Endodermal cell (in vitro differentiated cells): ENCODE measurements at regions not wholly inside any gene's neighbourhood (a gene's known extent, or its start where the extent isn't known, plus 50 kb on each side); places are given as distances from the start of the nearest gene placed in this dataset.

Source experiments
- DNase-seq: peaks from one replicate; pipeline ENCODE4 v3.0.0-alpha.2; 2017
- H3K27ac ChIP-seq: 2 replicates; pipeline ENCODE4 v1.5.1; 2013; ENCODE audit warnings: mild to moderate bottlenecking, low read depth, low read length, moderate library complexity
- H3K27me3 ChIP-seq: 2 replicates; pipeline ENCODE4 v1.6.1; 2013; ENCODE audit warnings: mild to moderate bottlenecking, low read length, moderate library complexity; ENCODE audit not compliant: insufficient read depth, control insufficient read depth, poor library complexity, severe bottlenecking
- H3K36me3 ChIP-seq: 2 replicates; pipeline ENCODE4 v1.7.0; 2013; ENCODE audit warnings: mild to moderate bottlenecking, low read length, moderate library complexity; ENCODE audit not compliant: control insufficient read depth, insufficient read depth
- H3K4me1 ChIP-seq: one replicate; pipeline ENCODE4 v1.7.0; 2013; ENCODE audit warnings: low read length; ENCODE audit not compliant: control insufficient read depth, insufficient read depth
- H3K4me3 ChIP-seq: 2 replicates; pipeline ENCODE4 v1.5.1; 2013; ENCODE audit warnings: mild to moderate bottlenecking, low read length, moderate library complexity
- H3K9ac ChIP-seq: 2 replicates; pipeline ENCODE4 v1.6.1; 2013; ENCODE audit warnings: mild to moderate bottlenecking, low read length, moderate library complexity; ENCODE audit not compliant: poor library complexity, severe bottlenecking; ENCODE audit errors: extremely low read depth
- H3K9me3 ChIP-seq: 2 replicates; pipeline ENCODE4 v1.6.1; 2013; ENCODE audit warnings: mild to moderate bottlenecking, low read length, moderate library complexity; ENCODE audit not compliant: control insufficient read depth
- H3K27ac Mint-ChIP-seq: 2 replicates; pipeline ENCODE4 v1.8.0; 2020; ENCODE audit warnings: mixed read lengths
- H3K27me3 Mint-ChIP-seq: 2 replicates; pipeline ENCODE4 v1.8.0; 2021; ENCODE audit warnings: mild to moderate bottlenecking, mixed read lengths; ENCODE audit not compliant: insufficient read depth
- H3K36me3 Mint-ChIP-seq: 2 replicates; pipeline ENCODE4 v1.8.0; 2020; ENCODE audit warnings: low read depth, mixed read lengths
- H3K4me1 Mint-ChIP-seq: 2 replicates; pipeline ENCODE4 v1.8.0; 2020; ENCODE audit warnings: mixed read lengths
- H3K4me3 Mint-ChIP-seq: 2 replicates; pipeline ENCODE4 v1.8.0; 2020; ENCODE audit warnings: mild to moderate bottlenecking, moderate library complexity, mixed read lengths
- H3K9me3 Mint-ChIP-seq: 2 replicates; pipeline ENCODE4 v1.8.0; 2020; ENCODE audit warnings: mild to moderate bottlenecking, mixed read lengths
- WGBS, 2 experiments: methylation state at CpG; one replicate each; pipeline versions ENCODE4 v1.1.5 to v1.1.7; 2013; ENCODE audit warnings: missing lambda C conversion rate in 2 of 2, mixed read lengths in 1 of 2; ENCODE audit not compliant: insufficient coverage in 1 of 2, insufficient read length in 1 of 2; 5-methylcytosine and 5-hydroxymethylcytosine counted together
- TF ChIP-seq, protein P1 (sequence below): fragments of 200-600 bp; sonication (generic); conservative IDR thresholded peaks from 2 replicates; pipeline ENCODE4 v1.5.0; 2021; ENCODE audit warnings: antibody characterized with exemption, mild to moderate bottlenecking

DNA sequence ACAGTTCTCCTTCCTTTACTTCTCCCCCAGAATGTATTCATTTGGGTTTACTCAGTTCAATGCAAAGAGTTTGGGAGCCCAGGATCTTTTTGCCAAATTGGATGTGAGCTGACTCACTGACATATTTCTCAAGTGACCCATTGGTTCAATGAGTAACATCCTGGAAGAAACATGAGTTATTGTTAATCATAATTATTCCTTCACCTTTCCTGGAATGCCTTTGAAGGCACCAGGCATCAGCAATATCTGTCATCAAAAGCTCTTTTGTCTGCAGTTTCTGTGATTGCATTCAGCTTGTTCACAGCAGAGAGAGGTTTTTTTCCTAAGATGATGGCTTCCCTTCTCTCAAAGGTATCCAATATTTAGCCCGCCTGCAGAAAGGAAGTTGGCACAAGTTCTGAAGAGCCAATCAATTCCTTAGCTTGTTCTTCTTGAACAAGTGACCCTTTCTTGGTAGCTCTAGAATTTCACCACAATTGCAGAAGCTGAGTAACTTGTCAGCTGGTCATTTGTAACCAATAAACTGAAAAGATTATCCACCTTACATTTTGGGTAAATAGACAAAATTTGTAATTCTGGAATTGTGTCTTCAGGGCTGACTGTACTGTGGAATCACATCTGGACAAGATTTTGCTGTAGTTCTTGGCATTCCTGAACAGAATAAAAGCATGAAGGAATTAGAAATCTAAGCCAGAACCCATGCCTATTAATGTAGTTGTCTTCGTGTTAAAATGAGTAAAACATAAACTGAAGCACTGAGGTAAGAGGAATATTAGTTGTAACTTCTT, 72.2 kb upstream of the TMEM17 start:
- Mint-ChIP-seq H3K4me1 (no peaks in the 10 kb centered on the region), H3K27me3 (peaks cover 8% of the 10 kb centered on the region), H3K4me3 (no peak overlapping the region), H3K27ac (no peak overlapping the region), H3K36me3 (no peaks in the 10 kb centered on the region), H3K9me3 (peaks cover 3% of the 10 kb centered on the region)
- Histone ChIP-seq H3K36me3 (no peaks in the 10 kb centered on the region), H3K27me3 (no peaks in the 10 kb centered on the region), H3K4me1 (no peaks in the 10 kb centered on the region), H3K9me3 (no peaks in the 10 kb centered on the region), H3K9ac (no peak overlapping the region), H3K4me3 (no peak overlapping the region), H3K27ac (no peak overlapping the region)
- TF ChIP-seq, protein P1, sequence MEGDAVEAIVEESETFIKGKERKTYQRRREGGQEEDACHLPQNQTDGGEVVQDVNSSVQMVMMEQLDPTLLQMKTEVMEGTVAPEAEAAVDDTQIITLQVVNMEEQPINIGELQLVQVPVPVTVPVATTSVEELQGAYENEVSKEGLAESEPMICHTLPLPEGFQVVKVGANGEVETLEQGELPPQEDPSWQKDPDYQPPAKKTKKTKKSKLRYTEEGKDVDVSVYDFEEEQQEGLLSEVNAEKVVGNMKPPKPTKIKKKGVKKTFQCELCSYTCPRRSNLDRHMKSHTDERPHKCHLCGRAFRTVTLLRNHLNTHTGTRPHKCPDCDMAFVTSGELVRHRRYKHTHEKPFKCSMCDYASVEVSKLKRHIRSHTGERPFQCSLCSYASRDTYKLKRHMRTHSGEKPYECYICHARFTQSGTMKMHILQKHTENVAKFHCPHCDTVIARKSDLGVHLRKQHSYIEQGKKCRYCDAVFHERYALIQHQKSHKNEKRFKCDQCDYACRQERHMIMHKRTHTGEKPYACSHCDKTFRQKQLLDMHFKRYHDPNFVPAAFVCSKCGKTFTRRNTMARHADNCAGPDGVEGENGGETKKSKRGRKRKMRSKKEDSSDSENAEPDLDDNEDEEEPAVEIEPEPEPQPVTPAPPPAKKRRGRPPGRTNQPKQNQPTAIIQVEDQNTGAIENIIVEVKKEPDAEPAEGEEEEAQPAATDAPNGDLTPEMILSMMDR = no peak
- WGBS, 2 experiments = 93 to 96% methylated on average over 2 of the region's 2 CpGs
- no peak for DNase-seq

DNA sequence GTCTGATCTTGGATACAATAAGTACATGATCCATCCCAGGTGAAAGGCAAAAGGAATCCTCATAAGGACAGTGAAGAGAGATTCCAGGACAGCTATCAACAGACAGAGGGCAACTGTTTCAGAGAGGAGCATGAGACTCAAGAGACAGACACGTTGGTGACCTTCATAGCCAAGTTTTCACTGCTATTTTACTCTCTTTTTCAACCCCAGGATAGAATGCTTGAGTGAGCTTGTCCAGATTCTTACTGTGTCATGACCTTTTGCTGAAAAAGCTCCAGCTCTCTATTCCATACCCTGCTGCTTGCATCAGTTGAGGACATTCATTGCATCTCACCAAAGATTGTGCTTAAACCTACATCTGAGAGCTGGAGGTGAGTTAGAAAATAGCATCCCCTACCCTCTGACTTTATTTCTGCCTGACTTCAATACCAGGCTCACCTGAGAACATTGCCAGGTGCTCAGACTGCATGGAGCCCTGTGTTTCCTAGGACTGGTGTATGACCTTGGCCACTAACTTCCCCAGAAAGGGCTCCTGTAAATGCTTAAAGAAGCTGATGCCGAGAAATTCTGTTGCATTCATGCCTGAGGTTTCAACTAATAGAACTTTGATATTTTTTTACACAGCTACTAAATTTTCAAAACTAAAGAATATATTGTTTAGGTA, 70.4 kb upstream of the TMEM17 start:
- peaks cover 24% of the 10 kb centered on the region for H3K27me3 Mint-ChIP-seq

DNA sequence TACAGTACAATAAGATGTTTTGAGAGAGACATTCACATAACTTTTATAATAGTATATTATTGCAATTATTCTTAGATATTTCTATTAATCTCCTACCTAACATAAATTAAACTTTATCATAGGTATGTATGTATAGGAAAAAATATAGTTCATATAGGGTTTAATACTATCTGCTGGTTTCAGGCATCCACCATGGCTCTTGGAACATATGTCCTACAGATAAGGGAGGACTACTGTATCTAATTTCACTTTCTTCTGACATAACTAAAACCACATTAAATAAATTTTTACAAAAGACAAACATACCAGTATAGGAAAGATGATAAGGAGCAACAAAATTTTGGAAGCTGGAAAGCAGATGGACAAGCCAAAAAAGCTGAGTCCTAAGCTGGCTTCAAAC, 67.9 kb upstream of the TMEM17 start:
- no peak overlapping the region for H3K27ac Mint-ChIP-seq
- no peaks in the 10 kb centered on the region for H3K36me3 Mint-ChIP-seq
- Histone ChIP-seq H3K36me3 (no peaks in the 10 kb centered on the region), H3K27ac (no peak overlapping the region), H3K4me1 (no peaks in the 10 kb centered on the region), H3K27me3 (peaks cover 21% of the 10 kb centered on the region), H3K4me3 (no peak overlapping the region), H3K9ac (no peak overlapping the region), H3K9me3 (no peaks in the 10 kb centered on the region)
- peaks cover 37% of the 10 kb centered on the region for H3K27me3 Mint-ChIP-seq
- H3K4me1 Mint-ChIP-seq = peaks cover 20% of the 10 kb centered on the region
- TF ChIP-seq, protein P1 = no peak
- H3K4me3 Mint-ChIP-seq = no peak overlapping the region
- DNase-seq = no peak
- H3K9me3 Mint-ChIP-seq = no peaks in the 10 kb centered on the region

More for the DNA sequence above, 70.4 kb upstream of the TMEM17 start:
- Histone ChIP-seq H3K4me1 (no peaks in the 10 kb centered on the region), H3K27me3 (peaks cover 9% of the 10 kb centered on the region), H3K36me3 (no peaks in the 10 kb centered on the region), H3K4me3 (no peak overlapping the region), H3K9ac (no peak overlapping the region), H3K27ac (no peak overlapping the region), H3K9me3 (no peaks in the 10 kb centered on the region)
- Mint-ChIP-seq H3K9me3 (no peaks in the 10 kb centered on the region), H3K36me3 (no peaks in the 10 kb centered on the region), H3K27ac (no peak overlapping the region), H3K4me1 (no peaks in the 10 kb centered on the region), H3K4me3 (no peak overlapping the region)
- 80 to 92% methylated on average over 1 to 2 of the region's 2 CpGs for WGBS, 2 experiments
- DNase-seq = no peak
- TF ChIP-seq, protein P1 = no peak
